ENCODE measurements at regions not wholly inside any gene's neighbourhood (a gene's known extent, or its start where the extent isn't known, plus 50 kb on each side); places are given as distances from the start of the nearest gene placed in this dataset.

DNA sequence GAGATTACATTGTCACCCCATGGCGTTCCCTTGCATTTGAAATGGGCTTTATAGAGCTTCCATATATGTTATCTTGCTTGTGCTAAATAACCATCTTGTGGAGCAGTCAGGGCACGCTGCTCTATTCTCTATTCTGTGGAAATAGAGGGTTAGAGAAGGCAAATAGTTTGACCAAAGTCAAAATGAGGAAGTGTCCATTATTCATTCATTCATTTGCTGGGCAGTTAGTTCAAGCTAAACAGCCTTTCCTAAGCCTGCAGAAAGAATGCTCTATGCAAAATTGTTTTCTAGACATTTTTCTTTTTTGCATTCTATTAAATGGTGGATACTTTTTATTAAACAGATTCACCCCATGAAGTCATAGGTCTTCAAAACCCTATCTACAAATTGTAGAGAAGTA, 67.8 kb upstream of the ELAC2 start:
- TF ChIP-seq, protein P1, sequence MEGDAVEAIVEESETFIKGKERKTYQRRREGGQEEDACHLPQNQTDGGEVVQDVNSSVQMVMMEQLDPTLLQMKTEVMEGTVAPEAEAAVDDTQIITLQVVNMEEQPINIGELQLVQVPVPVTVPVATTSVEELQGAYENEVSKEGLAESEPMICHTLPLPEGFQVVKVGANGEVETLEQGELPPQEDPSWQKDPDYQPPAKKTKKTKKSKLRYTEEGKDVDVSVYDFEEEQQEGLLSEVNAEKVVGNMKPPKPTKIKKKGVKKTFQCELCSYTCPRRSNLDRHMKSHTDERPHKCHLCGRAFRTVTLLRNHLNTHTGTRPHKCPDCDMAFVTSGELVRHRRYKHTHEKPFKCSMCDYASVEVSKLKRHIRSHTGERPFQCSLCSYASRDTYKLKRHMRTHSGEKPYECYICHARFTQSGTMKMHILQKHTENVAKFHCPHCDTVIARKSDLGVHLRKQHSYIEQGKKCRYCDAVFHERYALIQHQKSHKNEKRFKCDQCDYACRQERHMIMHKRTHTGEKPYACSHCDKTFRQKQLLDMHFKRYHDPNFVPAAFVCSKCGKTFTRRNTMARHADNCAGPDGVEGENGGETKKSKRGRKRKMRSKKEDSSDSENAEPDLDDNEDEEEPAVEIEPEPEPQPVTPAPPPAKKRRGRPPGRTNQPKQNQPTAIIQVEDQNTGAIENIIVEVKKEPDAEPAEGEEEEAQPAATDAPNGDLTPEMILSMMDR (IDR thresholded peaks at IDR 0.05): no peak
- no peak for TF ChIP-seq POLR2A (IDR thresholded peaks at IDR 0.05)

All from tibial nerve (tissue), 3 donors.